HEK293 (cell line): ENCODE measurements at regions not wholly inside any gene's neighbourhood (a gene's known extent, or its start where the extent isn't known, plus 50 kb on each side); places are given as distances from the start of the nearest gene placed in this dataset.

ENCODE experiments used
- CTCF ChIA-PET: fragments of 350-600 bp; formaldehyde crosslinking; extraction: SDS; loops from one replicate; lab custom pipeline; 2021; ENCODE audit warnings: antibody characterized with exemption; lab: Yijun Ruan, JAX
- POLR2A ChIA-PET: fragments of 300-600 bp; formaldehyde crosslinking; extraction: SDS; loops from one replicate; lab custom pipeline; 2020; ENCODE audit warnings: antibody characterized with exemption, inconsistent platforms; lab: Yijun Ruan, JAX
- H3K27ac ChIP-seq: fragments of 200-500 bp; sonication (Bioruptor generic); 2 replicates; pipeline ENCODE4 v1.5.1; 2014; ENCODE audit warnings: low read depth, low read length, control low read depth, inconsistent platforms; ENCODE audit errors: extremely low read depth
- H3K36me3 ChIP-seq, 2 experiments: fragments of 200-500 bp in 1 of 2; sonication (Bioruptor generic) in 1 of 2; 1 replicate in 1 of 2; 2 replicates in 1 of 2; pipeline ENCODE4 v1.5.1; 2014 to 2017; ENCODE audit warnings: inconsistent platforms in 2 of 2, low read length in 2 of 2; ENCODE audit not compliant: control insufficient read depth in 2 of 2, insufficient read depth in 1 of 2
- H3K4me1 ChIP-seq: fragments of 200-500 bp; sonication (Bioruptor generic); 2 replicates; pipeline ENCODE4 v1.5.1; 2014; ENCODE audit warnings: mild to moderate bottlenecking, low read length, inconsistent platforms; ENCODE audit not compliant: control insufficient read depth, insufficient read depth
- H3K4me3 ChIP-seq: 2 replicates; pipeline ENCODE4 v1.5.1; 2011; ENCODE audit warnings: low read depth, mild to moderate bottlenecking, control low read depth, low read length, moderate library complexity
- H3K9me3 ChIP-seq: fragments of 200-500 bp; sonication (Bioruptor generic); 2 replicates; pipeline ENCODE4 v1.5.1; 2014; ENCODE audit warnings: low read depth, low read length, inconsistent platforms; ENCODE audit not compliant: control insufficient read depth, insufficient read depth
- BCL11A ChIP-seq: fragments of 450-650 bp; formaldehyde crosslinking; IDR thresholded peaks from 2 replicates; pipeline ENCODE4 v1.5.1; 2016; ENCODE audit warnings: low read depth, missing biosample characterization, missing genetic modification characterization
- EGR2 ChIP-seq: fragments of 450-650 bp; formaldehyde crosslinking; IDR thresholded peaks from 2 replicates; pipeline ENCODE4 v1.5.1; 2016; ENCODE audit warnings: low read depth, missing biosample characterization, missing genetic modification characterization
- HOXC10 ChIP-seq: sonication (generic); formaldehyde crosslinking; IDR thresholded peaks from 2 replicates; pipeline ENCODE4 v1.8.1; 2023; ENCODE audit warnings: mild to moderate bottlenecking, missing genetic modification reagents
- KLF8 ChIP-seq: fragments of 450-650 bp; formaldehyde crosslinking; IDR thresholded peaks from 2 replicates; pipeline ENCODE4 v1.5.1; 2016; ENCODE audit warnings: missing biosample characterization, missing genetic modification characterization
- SCRT1 ChIP-seq: fragments of 450-650 bp; formaldehyde crosslinking; IDR thresholded peaks from 2 replicates; pipeline ENCODE4 v1.5.1; 2016; ENCODE audit warnings: missing biosample characterization, missing genetic modification characterization, borderline replicate concordance
- SCRT2 ChIP-seq: fragments of 450-650 bp; formaldehyde crosslinking; IDR thresholded peaks from 2 replicates; pipeline ENCODE4 v1.5.1; 2016; ENCODE audit warnings: missing biosample characterization, missing genetic modification characterization
- ZNF10 ChIP-seq: fragments of 450-650 bp; formaldehyde crosslinking; IDR thresholded peaks from 2 replicates; pipeline ENCODE4 v1.5.1; 2017; ENCODE audit warnings: missing biosample characterization, missing genetic modification characterization
- ZNF174 ChIP-seq: fragments of 450-650 bp; formaldehyde crosslinking; IDR thresholded peaks from 2 replicates; pipeline ENCODE4 v1.5.0; 2017; ENCODE audit warnings: missing biosample characterization, mild to moderate bottlenecking, missing genetic modification characterization
- ZNF239 ChIP-seq: fragments of 450-650 bp; formaldehyde crosslinking; IDR thresholded peaks from 2 replicates; pipeline ENCODE4 v1.5.1; 2016; ENCODE audit warnings: missing biosample characterization, missing genetic modification characterization
- ZNF248 ChIP-seq: fragments of 450-650 bp; formaldehyde crosslinking; IDR thresholded peaks from 2 replicates; pipeline ENCODE4 v1.5.1; 2017; ENCODE audit warnings: missing biosample characterization, missing genetic modification characterization
- ZNF266 ChIP-seq: fragments of 450-650 bp; formaldehyde crosslinking; IDR thresholded peaks from 2 replicates; pipeline ENCODE4 v1.5.1; 2016; ENCODE audit warnings: missing biosample characterization, missing genetic modification characterization, low read depth
- ZNF302 ChIP-seq: fragments of 450-650 bp; formaldehyde crosslinking; IDR thresholded peaks from 2 replicates; pipeline ENCODE4 v1.5.1; 2016; ENCODE audit warnings: missing biosample characterization, missing genetic modification characterization, low read depth
- ZNF488 ChIP-seq: fragments of 450-650 bp; formaldehyde crosslinking; IDR thresholded peaks from 2 replicates; pipeline ENCODE4 v1.5.1; 2016; ENCODE audit warnings: missing biosample characterization, missing genetic modification characterization
- ZNF513 ChIP-seq: fragments of 450-650 bp; IDR thresholded peaks from 2 replicates; pipeline ENCODE4 v1.5.1; 2018; ENCODE audit warnings: missing biosample characterization, missing genetic modification characterization
- ZNF549 ChIP-seq: fragments of 450-650 bp; IDR thresholded peaks from 2 replicates; pipeline ENCODE4 v1.5.1; 2018; ENCODE audit warnings: missing biosample characterization, missing genetic modification characterization, mild to moderate bottlenecking, inconsistent platforms, moderate library complexity
- ZNF585B ChIP-seq: fragments of 450-650 bp; formaldehyde crosslinking; IDR thresholded peaks from 2 replicates; pipeline ENCODE4 v1.5.1; 2016; ENCODE audit warnings: missing biosample characterization, missing genetic modification characterization
- ZNF629 ChIP-seq: fragments of 450-650 bp; formaldehyde crosslinking; IDR thresholded peaks from 2 replicates; pipeline ENCODE4 v1.5.1; 2017; ENCODE audit warnings: missing biosample characterization, missing genetic modification characterization
- ZNF701 ChIP-seq: fragments of 450-650 bp; formaldehyde crosslinking; IDR thresholded peaks from 2 replicates; pipeline ENCODE4 v1.5.1; 2016; ENCODE audit warnings: missing biosample characterization, missing genetic modification characterization
- ZNF707 ChIP-seq: fragments of 450-650 bp; formaldehyde crosslinking; IDR thresholded peaks from 2 replicates; pipeline ENCODE4 v1.5.1; 2016; ENCODE audit warnings: missing biosample characterization, missing genetic modification characterization
- ZNF747 ChIP-seq: fragments of 450-650 bp; formaldehyde crosslinking; IDR thresholded peaks from 2 replicates; pipeline ENCODE4 v1.5.1; 2016; ENCODE audit warnings: missing biosample characterization, missing genetic modification characterization
- TF ChIP-seq, protein P1 (sequence below): fragments of 450-650 bp; formaldehyde crosslinking; IDR thresholded peaks from 2 replicates; pipeline ENCODE4 v1.5.1; 2016; ENCODE audit warnings: missing biosample characterization, missing genetic modification characterization
- TF ChIP-seq, protein P2 (sequence below): fragments of 450-650 bp; formaldehyde crosslinking; IDR thresholded peaks from 2 replicates; pipeline ENCODE4 v1.5.1; 2016; ENCODE audit warnings: missing biosample characterization, missing genetic modification characterization

DNA sequence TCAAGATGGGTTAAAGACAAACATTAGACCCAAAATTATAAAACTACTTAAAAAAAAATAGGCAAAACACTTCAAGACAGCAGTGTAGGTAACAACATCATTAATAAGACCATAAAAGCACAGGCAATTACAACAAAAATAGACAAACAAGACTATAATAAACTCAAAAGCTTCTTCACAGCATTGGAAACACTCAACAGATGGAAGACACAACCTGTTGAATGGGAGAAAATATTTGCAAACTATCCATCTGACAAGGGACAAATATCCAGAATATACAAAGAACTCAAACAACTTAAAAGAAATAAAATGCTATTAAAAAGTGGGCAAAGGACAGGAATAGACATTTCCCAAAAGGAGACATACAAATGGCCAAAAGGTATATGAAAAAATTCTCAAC, 170.7 kb downstream of the HHIP start:
- H3K36me3 ChIP-seq, result no peaks in the 10 kb centered on the region
- POLR2A ChIA-PET, result no interaction called here
- TF ChIP-seq ZNF707 (tag by site-specific recombination) (no peak), SCRT2 (tag by site-specific recombination) (peak; percentile 89), HOXC10 (no peak), SCRT1 (tag by site-specific recombination) (peak; percentile 93), ZNF585B (no peak)
- CTCF ChIA-PET, result no interaction called here
- no peaks in the 10 kb centered on the region for H3K9me3 ChIP-seq
- H3K27ac ChIP-seq, result no peak overlapping the region
- no peak overlapping the region for H3K4me3 ChIP-seq
- no peaks in the 10 kb centered on the region for H3K4me1 ChIP-seq

DNA sequence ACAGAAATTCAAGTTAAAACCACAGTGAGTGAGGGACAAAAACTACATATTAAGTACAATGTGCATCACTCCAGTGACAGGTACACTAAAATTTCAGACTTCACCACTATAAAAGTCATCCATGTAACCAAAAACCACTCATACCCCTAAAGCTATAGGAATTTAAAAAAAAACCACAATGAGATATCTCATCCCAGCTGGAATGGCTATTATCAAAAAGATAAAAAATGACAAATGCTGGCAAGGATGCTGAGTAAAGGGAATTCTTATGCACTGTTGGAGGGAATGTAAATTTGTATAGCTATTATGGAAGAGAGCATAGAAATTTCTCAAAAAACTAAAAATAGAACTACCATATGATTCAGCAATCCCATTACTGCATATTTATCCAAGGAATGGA, 171.1 kb downstream of the HHIP start:
- ChIA-PET POLR2A (no interaction called here), CTCF (no interaction called here)
- no peak overlapping the region for H3K27ac ChIP-seq

More for the DNA sequence above, 171.1 kb downstream of the HHIP start:
- H3K9me3 ChIP-seq, result no peaks in the 10 kb centered on the region
- no peaks in the 10 kb centered on the region for H3K4me1 ChIP-seq
- TF ChIP-seq ZNF239 (tag by site-specific recombination), result no peak
- no peak for TF ChIP-seq SCRT1 (tag by site-specific recombination)
- TF ChIP-seq ZNF248, result no peak
- no peak for TF ChIP-seq ZNF302 (tag by site-specific recombination)
- TF ChIP-seq ZNF174 (tag by site-specific recombination), result no peak
- no peak for TF ChIP-seq ZNF10 (tag by site-specific recombination)
- no peak for TF ChIP-seq EGR2 (tag by site-specific recombination)
- no peak for TF ChIP-seq ZNF513 (tag by site-specific recombination)
- no peak for TF ChIP-seq ZNF266 (tag by site-specific recombination)
- TF ChIP-seq ZNF747 (tag by site-specific recombination), result no peak
- TF ChIP-seq, protein P1, sequence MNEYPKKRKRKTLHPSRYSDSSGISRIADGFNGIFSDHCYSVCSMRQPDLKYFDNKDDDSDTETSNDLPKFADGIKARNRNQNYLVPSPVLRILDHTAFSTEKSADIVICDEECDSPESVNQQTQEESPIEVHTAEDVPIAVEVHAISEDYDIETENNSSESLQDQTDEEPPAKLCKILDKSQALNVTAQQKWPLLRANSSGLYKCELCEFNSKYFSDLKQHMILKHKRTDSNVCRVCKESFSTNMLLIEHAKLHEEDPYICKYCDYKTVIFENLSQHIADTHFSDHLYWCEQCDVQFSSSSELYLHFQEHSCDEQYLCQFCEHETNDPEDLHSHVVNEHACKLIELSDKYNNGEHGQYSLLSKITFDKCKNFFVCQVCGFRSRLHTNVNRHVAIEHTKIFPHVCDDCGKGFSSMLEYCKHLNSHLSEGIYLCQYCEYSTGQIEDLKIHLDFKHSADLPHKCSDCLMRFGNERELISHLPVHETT (tag by site-specific recombination), result no peak
- no peak for TF ChIP-seq ZNF701 (tag by site-specific recombination)
- TF ChIP-seq, protein P2, sequence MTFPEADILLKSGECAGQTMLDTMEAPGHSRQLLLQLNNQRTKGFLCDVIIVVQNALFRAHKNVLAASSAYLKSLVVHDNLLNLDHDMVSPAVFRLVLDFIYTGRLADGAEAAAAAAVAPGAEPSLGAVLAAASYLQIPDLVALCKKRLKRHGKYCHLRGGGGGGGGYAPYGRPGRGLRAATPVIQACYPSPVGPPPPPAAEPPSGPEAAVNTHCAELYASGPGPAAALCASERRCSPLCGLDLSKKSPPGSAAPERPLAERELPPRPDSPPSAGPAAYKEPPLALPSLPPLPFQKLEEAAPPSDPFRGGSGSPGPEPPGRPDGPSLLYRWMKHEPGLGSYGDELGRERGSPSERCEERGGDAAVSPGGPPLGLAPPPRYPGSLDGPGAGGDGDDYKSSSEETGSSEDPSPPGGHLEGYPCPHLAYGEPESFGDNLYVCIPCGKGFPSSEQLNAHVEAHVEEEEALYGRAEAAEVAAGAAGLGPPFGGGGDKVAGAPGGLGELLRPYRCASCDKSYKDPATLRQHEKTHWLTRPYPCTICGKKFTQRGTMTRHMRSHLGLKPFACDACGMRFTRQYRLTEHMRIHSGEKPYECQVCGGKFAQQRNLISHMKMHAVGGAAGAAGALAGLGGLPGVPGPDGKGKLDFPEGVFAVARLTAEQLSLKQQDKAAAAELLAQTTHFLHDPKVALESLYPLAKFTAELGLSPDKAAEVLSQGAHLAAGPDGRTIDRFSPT (tag by site-specific recombination), result no peak
- TF ChIP-seq ZNF488 (tag by site-specific recombination), result no peak
- no peak for TF ChIP-seq ZNF549 (tag by site-specific recombination)
- no peak for TF ChIP-seq BCL11A (tag by site-specific recombination)
- TF ChIP-seq KLF8, result no peak
- TF ChIP-seq ZNF629, result no peak
- H3K4me3 ChIP-seq, result no peak overlapping the region
- no peaks in the 10 kb centered on the region for H3K36me3 ChIP-seq
